ENCODE measurements at regions not wholly inside any gene's neighbourhood (a gene's known extent, or its start where the extent isn't known, plus 50 kb on each side); places are given as distances from the start of the nearest gene placed in this dataset.

GRCh38 chr4:136400829-136401228, 1131.5 kb downstream of the PCDH18 start:
- Mint-ChIP-seq H3K4me3 (no peak overlapping the region), H3K36me3 (ENCODE audit: low read depth) (no peaks in the 10 kb centered on the region), H3K4me1 (ENCODE audit: low read depth) (no peaks in the 10 kb centered on the region), H3K27ac (no peak overlapping the region), H3K27me3 (ENCODE audit: insufficient read depth) (no peaks in the 10 kb centered on the region), H3K9me3 (no peaks in the 10 kb centered on the region)
- intact Hi-C loops (cut with micrococcal nuclease): no loop called here
- no peak for DNase-seq (ENCODE audit: low spot score)

GRCh38 chr4:136395212-136395722, 1137.0 kb downstream of the PCDH18 start:
- H3K27me3 Mint-ChIP-seq (ENCODE audit: insufficient read depth): no peaks in the 10 kb centered on the region
- no peaks in the 10 kb centered on the region for H3K4me1 Mint-ChIP-seq (ENCODE audit: low read depth)
- H3K36me3 Mint-ChIP-seq (ENCODE audit: low read depth): no peaks in the 10 kb centered on the region
- DNase-seq (ENCODE audit: low spot score): no peak
- H3K9me3 Mint-ChIP-seq: no peaks in the 10 kb centered on the region
- intact Hi-C loops (cut with micrococcal nuclease): no loop called here
- H3K4me3 Mint-ChIP-seq: no peak overlapping the region
- H3K27ac Mint-ChIP-seq: no peak overlapping the region

GRCh38 chr4:136392576-136392975, 1139.7 kb downstream of the PCDH18 start:
- no peaks in the 10 kb centered on the region for H3K4me1 Mint-ChIP-seq (ENCODE audit: low read depth)
- no peak for DNase-seq (ENCODE audit: low spot score)
- intact Hi-C loops (cut with micrococcal nuclease): no loop called here
- H3K9me3 Mint-ChIP-seq: no peaks in the 10 kb centered on the region
- H3K36me3 Mint-ChIP-seq (ENCODE audit: low read depth): no peaks in the 10 kb centered on the region
- H3K27me3 Mint-ChIP-seq (ENCODE audit: insufficient read depth): no peaks in the 10 kb centered on the region
- no peak overlapping the region for H3K27ac Mint-ChIP-seq
- no peak overlapping the region for H3K4me3 Mint-ChIP-seq

GRCh38 chr4:136390824-136391223, 1141.5 kb downstream of the PCDH18 start:
- H3K4me3 Mint-ChIP-seq: no peak overlapping the region
- DNase-seq (ENCODE audit: low spot score): no peak
- no peaks in the 10 kb centered on the region for H3K4me1 Mint-ChIP-seq (ENCODE audit: low read depth)
- H3K9me3 Mint-ChIP-seq: no peaks in the 10 kb centered on the region
- intact Hi-C loops (cut with micrococcal nuclease): no loop called here
- no peaks in the 10 kb centered on the region for H3K36me3 Mint-ChIP-seq (ENCODE audit: low read depth)
- H3K27me3 Mint-ChIP-seq (ENCODE audit: insufficient read depth): no peaks in the 10 kb centered on the region
- no peak overlapping the region for H3K27ac Mint-ChIP-seq

GRCh38 chr4:136383082-136383481, 1149.2 kb downstream of the PCDH18 start:
- no peaks in the 10 kb centered on the region for H3K9me3 Mint-ChIP-seq
- no peak overlapping the region for H3K27ac Mint-ChIP-seq
- H3K36me3 Mint-ChIP-seq (ENCODE audit: low read depth): no peaks in the 10 kb centered on the region
- H3K4me3 Mint-ChIP-seq: no peak overlapping the region
- intact Hi-C loops (cut with micrococcal nuclease): no loop called here
- no peaks in the 10 kb centered on the region for H3K27me3 Mint-ChIP-seq (ENCODE audit: insufficient read depth)
- H3K4me1 Mint-ChIP-seq (ENCODE audit: low read depth): no peaks in the 10 kb centered on the region
- no peak for DNase-seq (ENCODE audit: low spot score)

- Mint-ChIP-seq H3K27ac (no peak overlapping the region), H3K27me3 (ENCODE audit: insufficient read depth) (no peaks in the 10 kb centered on the region), H3K36me3 (ENCODE audit: low read depth) (no peaks in the 10 kb centered on the region), H3K4me1 (ENCODE audit: low read depth) (no peaks in the 10 kb centered on the region), H3K4me3 (no peak overlapping the region), H3K9me3 (no peaks in the 10 kb centered on the region)
- no peak for DNase-seq (ENCODE audit: low spot score)
- intact Hi-C loops (cut with micrococcal nuclease): no loop called here
These were observed 1161.1 kb downstream of the PCDH18 start for GRCh38 chr4:136371231-136371630.

GRCh38 chr4:136369073-136369472, 1163.2 kb downstream of the PCDH18 start:
- Mint-ChIP-seq H3K9me3 (no peaks in the 10 kb centered on the region), H3K27ac (no peak overlapping the region), H3K36me3 (ENCODE audit: low read depth) (no peaks in the 10 kb centered on the region), H3K4me1 (ENCODE audit: low read depth) (no peaks in the 10 kb centered on the region), H3K4me3 (no peak overlapping the region), H3K27me3 (ENCODE audit: insufficient read depth) (no peaks in the 10 kb centered on the region)
- intact Hi-C loops (cut with micrococcal nuclease): no loop called here
- DNase-seq (ENCODE audit: low spot score): no peak

GRCh38 chr4:136357556-136357955, 1174.7 kb downstream of the PCDH18 start:
- intact Hi-C loops (cut with micrococcal nuclease): no loop called here
- no peak for DNase-seq (ENCODE audit: low spot score)
- no peak overlapping the region for H3K27ac Mint-ChIP-seq
- no peaks in the 10 kb centered on the region for H3K4me1 Mint-ChIP-seq (ENCODE audit: low read depth)
- H3K36me3 Mint-ChIP-seq (ENCODE audit: low read depth): no peaks in the 10 kb centered on the region
- H3K27me3 Mint-ChIP-seq (ENCODE audit: insufficient read depth): no peaks in the 10 kb centered on the region
- H3K9me3 Mint-ChIP-seq: peaks cover 9% of the 10 kb centered on the region
- H3K4me3 Mint-ChIP-seq: no peak overlapping the region

- Mint-ChIP-seq H3K4me3 (no peak overlapping the region), H3K36me3 (ENCODE audit: low read depth) (no peaks in the 10 kb centered on the region), H3K27me3 (ENCODE audit: insufficient read depth) (no peaks in the 10 kb centered on the region), H3K9me3 (peaks cover 9% of the 10 kb centered on the region), H3K4me1 (ENCODE audit: low read depth) (no peaks in the 10 kb centered on the region), H3K27ac (no peak overlapping the region)
- DNase-seq (ENCODE audit: low spot score): no peak
- intact Hi-C loops (cut with micrococcal nuclease): no loop called here
These were observed 1176.3 kb downstream of the PCDH18 start for GRCh38 chr4:136355970-136356369.

GRCh38 chr4:136343340-136343739, 1189.0 kb downstream of the PCDH18 start:
- Mint-ChIP-seq H3K4me3 (no peak overlapping the region), H3K36me3 (ENCODE audit: low read depth) (no peaks in the 10 kb centered on the region), H3K27ac (no peak overlapping the region), H3K9me3 (no peaks in the 10 kb centered on the region), H3K4me1 (ENCODE audit: low read depth) (no peaks in the 10 kb centered on the region), H3K27me3 (ENCODE audit: insufficient read depth) (no peaks in the 10 kb centered on the region)
- DNase-seq (ENCODE audit: low spot score): no peak
- intact Hi-C loops (cut with micrococcal nuclease): no loop called here

- Mint-ChIP-seq H3K4me3 (no peak overlapping the region), H3K4me1 (ENCODE audit: low read depth) (no peaks in the 10 kb centered on the region), H3K27ac (no peak overlapping the region), H3K9me3 (no peaks in the 10 kb centered on the region), H3K27me3 (ENCODE audit: insufficient read depth) (no peaks in the 10 kb centered on the region), H3K36me3 (ENCODE audit: low read depth) (no peaks in the 10 kb centered on the region)
- intact Hi-C loops (cut with micrococcal nuclease): no loop called here
- no peak for DNase-seq (ENCODE audit: low spot score)
These were observed 1189.6 kb downstream of the PCDH18 start for GRCh38 chr4:136342666-136343065.

GRCh38 chr4:136337216-136337615, 1195.1 kb downstream of the PCDH18 start:
- H3K4me1 Mint-ChIP-seq (ENCODE audit: low read depth): no peaks in the 10 kb centered on the region
- H3K27me3 Mint-ChIP-seq (ENCODE audit: insufficient read depth): no peaks in the 10 kb centered on the region
- H3K36me3 Mint-ChIP-seq (ENCODE audit: low read depth): no peaks in the 10 kb centered on the region
- intact Hi-C loops (cut with micrococcal nuclease): no loop called here
- no peak for DNase-seq (ENCODE audit: low spot score)
- H3K27ac Mint-ChIP-seq: no peak overlapping the region
- H3K9me3 Mint-ChIP-seq: no peaks in the 10 kb centered on the region
- no peak overlapping the region for H3K4me3 Mint-ChIP-seq

GRCh38 chr4:136336479-136336878, 1195.8 kb downstream of the PCDH18 start:
- no peaks in the 10 kb centered on the region for H3K9me3 Mint-ChIP-seq
- no peaks in the 10 kb centered on the region for H3K27me3 Mint-ChIP-seq (ENCODE audit: insufficient read depth)
- no peaks in the 10 kb centered on the region for H3K36me3 Mint-ChIP-seq (ENCODE audit: low read depth)
- H3K4me3 Mint-ChIP-seq: no peak overlapping the region
- DNase-seq (ENCODE audit: low spot score): no peak
- intact Hi-C loops (cut with micrococcal nuclease): no loop called here
- H3K4me1 Mint-ChIP-seq (ENCODE audit: low read depth): no peaks in the 10 kb centered on the region
- H3K27ac Mint-ChIP-seq: no peak overlapping the region

- no peaks in the 10 kb centered on the region for H3K4me1 Mint-ChIP-seq (ENCODE audit: low read depth)
- H3K9me3 Mint-ChIP-seq: peaks cover 6% of the 10 kb centered on the region
- no peaks in the 10 kb centered on the region for H3K27me3 Mint-ChIP-seq (ENCODE audit: insufficient read depth)
- intact Hi-C loops (cut with micrococcal nuclease): no loop called here
- DNase-seq (ENCODE audit: low spot score): no peak
- no peaks in the 10 kb centered on the region for H3K36me3 Mint-ChIP-seq (ENCODE audit: low read depth)
- H3K4me3 Mint-ChIP-seq: no peak overlapping the region
- no peak overlapping the region for H3K27ac Mint-ChIP-seq
These were observed 1203.1 kb downstream of the PCDH18 start for GRCh38 chr4:136329042-136329662.

Data from activated T-helper 1 cell treated with anti-CD3 and anti-CD28 coated beads, Interleukin-12 subunit alpha, Interleukin-12 subunit beta, Interleukin-2, Interleukin-4 antibody, amounts not matched to agents 30 ng/mL and 10 ng/mL and 1 ng/mL, durations not matched to agents 14 hours and 24 hours and 36 hours (primary cell).